Central memory CD8-positive, alpha-beta T cell (primary cell): ENCODE measurements at regions not wholly inside any gene's neighbourhood (a gene's known extent, or its start where the extent isn't known, plus 50 kb on each side); places are given as distances from the start of the nearest gene placed in this dataset.

Source experiments
- ATAC-seq: fragments of 150-1000 bp; cut with Tn5 transposase; replicated peaks from 2 replicates; pipeline ENCODE4 v1.10.0; 2022; ENCODE audit warnings: mild to moderate bottlenecking, moderate FRiP score, moderate number of reproducible peaks; ENCODE audit not compliant: poor library complexity, severe bottlenecking; ENCODE audit errors: extremely low read depth
- DNase-seq, 2 donors: peaks; one replicate each; pipeline ENCODE4 v3.0.0; 2021; ENCODE audit warnings: low spot score in 2 of 2
- H3K27ac Mint-ChIP-seq: one replicate; pipeline ENCODE4 v1.8.0; 2022; ENCODE audit warnings: low read depth, mild to moderate bottlenecking, moderate library complexity, mixed read lengths
- H3K27me3 Mint-ChIP-seq: one replicate; pipeline ENCODE4 v1.8.0; 2022; ENCODE audit warnings: mixed read lengths
- H3K36me3 Mint-ChIP-seq: one replicate; pipeline ENCODE4 v1.8.0; 2022; ENCODE audit warnings: mild to moderate bottlenecking, moderate library complexity, mixed read lengths; ENCODE audit not compliant: insufficient read depth
- H3K4me1 Mint-ChIP-seq: one replicate; pipeline ENCODE4 v1.8.0; 2022; ENCODE audit warnings: mixed read lengths
- H3K4me3 Mint-ChIP-seq: one replicate; pipeline ENCODE4 v1.8.0; 2022; ENCODE audit warnings: mild to moderate bottlenecking, moderate library complexity, mixed read lengths
- H3K9me3 Mint-ChIP-seq: one replicate; pipeline ENCODE4 v1.8.0; 2022; ENCODE audit warnings: mixed read lengths

GRCh38 chr13:59447031-59447430, 716.7 kb downstream of the DIAPH3 start:
- DNase-seq (no peak), ATAC-seq (no peak)
- H3K27ac Mint-ChIP-seq = no peak overlapping the region
- no peaks in the 10 kb centered on the region for H3K4me1 Mint-ChIP-seq
- peaks cover 13% of the 10 kb centered on the region for H3K27me3 Mint-ChIP-seq
- H3K36me3 Mint-ChIP-seq = no peaks in the 10 kb centered on the region
- H3K9me3 Mint-ChIP-seq = no peaks in the 10 kb centered on the region
- H3K4me3 Mint-ChIP-seq = no peak overlapping the region

- Mint-ChIP-seq H3K36me3 (no peaks in the 10 kb centered on the region), H3K27me3 (peaks cover 15% of the 10 kb centered on the region)
- DNase-seq = no peak
Measured at GRCh38 chr13:59447846-59448620, 715.7 kb downstream of the DIAPH3 start.

GRCh38 chr13:59449750-59450149, 714.0 kb downstream of the DIAPH3 start:
- H3K4me1 Mint-ChIP-seq = no peaks in the 10 kb centered on the region
- H3K36me3 Mint-ChIP-seq = no peaks in the 10 kb centered on the region
- DNase-seq (no peak), ATAC-seq (no peak)
- peaks cover 15% of the 10 kb centered on the region for H3K27me3 Mint-ChIP-seq
- H3K27ac Mint-ChIP-seq = no peak overlapping the region
- H3K9me3 Mint-ChIP-seq = no peaks in the 10 kb centered on the region
- H3K4me3 Mint-ChIP-seq = no peak overlapping the region

More at GRCh38 chr13:59447846-59448620, 715.7 kb downstream of the DIAPH3 start:
- Mint-ChIP-seq H3K4me1 (no peaks in the 10 kb centered on the region), H3K4me3 (no peak overlapping the region), H3K27ac (no peak overlapping the region), H3K9me3 (no peaks in the 10 kb centered on the region)
- ATAC-seq = no peak

- Mint-ChIP-seq H3K27ac (no peak overlapping the region), H3K27me3 (peaks cover 15% of the 10 kb centered on the region), H3K4me3 (no peak overlapping the region), H3K36me3 (no peaks in the 10 kb centered on the region), H3K4me1 (no peaks in the 10 kb centered on the region), H3K9me3 (no peaks in the 10 kb centered on the region)
- ATAC-seq (no peak), DNase-seq (no peak)
Measured at GRCh38 chr13:59450229-59450628, 713.5 kb downstream of the DIAPH3 start.

GRCh38 chr13:59451236-59451635, 712.5 kb downstream of the DIAPH3 start:
- H3K4me1 Mint-ChIP-seq = no peaks in the 10 kb centered on the region
- no peaks in the 10 kb centered on the region for H3K9me3 Mint-ChIP-seq
- peaks cover 9% of the 10 kb centered on the region for H3K27me3 Mint-ChIP-seq
- H3K36me3 Mint-ChIP-seq = no peaks in the 10 kb centered on the region
- H3K4me3 Mint-ChIP-seq = no peak overlapping the region
- no peak for DNase-seq
- H3K27ac Mint-ChIP-seq = no peak overlapping the region
- no peak for ATAC-seq

- ATAC-seq = no peak
- Mint-ChIP-seq H3K4me3 (no peak overlapping the region), H3K27me3 (peaks cover 18% of the 10 kb centered on the region), H3K36me3 (no peaks in the 10 kb centered on the region), H3K4me1 (no peaks in the 10 kb centered on the region), H3K9me3 (no peaks in the 10 kb centered on the region), H3K27ac (no peak overlapping the region)
- DNase-seq = no peak
Measured at GRCh38 chr13:59452189-59452890, 711.4 kb downstream of the DIAPH3 start.

- Mint-ChIP-seq H3K4me1 (no peaks in the 10 kb centered on the region), H3K27ac (no peak overlapping the region), H3K36me3 (no peaks in the 10 kb centered on the region), H3K4me3 (no peak overlapping the region), H3K27me3 (peaks cover 13% of the 10 kb centered on the region), H3K9me3 (no peaks in the 10 kb centered on the region)
- no peak for ATAC-seq
- no peak for DNase-seq
Measured at GRCh38 chr13:59458908-59459579, 704.7 kb downstream of the DIAPH3 start.

GRCh38 chr13:59459972-59460371, 703.8 kb downstream of the DIAPH3 start:
- H3K27me3 Mint-ChIP-seq = peaks cover 23% of the 10 kb centered on the region
- ATAC-seq = no peak
- no peak for DNase-seq
- H3K36me3 Mint-ChIP-seq = no peaks in the 10 kb centered on the region
- no peaks in the 10 kb centered on the region for H3K4me1 Mint-ChIP-seq
- no peak overlapping the region for H3K27ac Mint-ChIP-seq
- H3K4me3 Mint-ChIP-seq = no peak overlapping the region
- no peaks in the 10 kb centered on the region for H3K9me3 Mint-ChIP-seq

- H3K27me3 Mint-ChIP-seq = peaks cover 35% of the 10 kb centered on the region
- DNase-seq = no peak
- H3K36me3 Mint-ChIP-seq = no peaks in the 10 kb centered on the region
- H3K27ac Mint-ChIP-seq = no peak overlapping the region
- no peaks in the 10 kb centered on the region for H3K9me3 Mint-ChIP-seq
- no peak overlapping the region for H3K4me3 Mint-ChIP-seq
- no peaks in the 10 kb centered on the region for H3K4me1 Mint-ChIP-seq
- no peak for ATAC-seq
Measured at GRCh38 chr13:59461411-59461810, 702.3 kb downstream of the DIAPH3 start.

- no peaks in the 10 kb centered on the region for H3K36me3 Mint-ChIP-seq
- ATAC-seq = no peak
- no peaks in the 10 kb centered on the region for H3K4me1 Mint-ChIP-seq
- H3K27me3 Mint-ChIP-seq = peaks cover 29% of the 10 kb centered on the region
- no peak for DNase-seq
- no peak overlapping the region for H3K4me3 Mint-ChIP-seq
- no peaks in the 10 kb centered on the region for H3K9me3 Mint-ChIP-seq
- H3K27ac Mint-ChIP-seq = no peak overlapping the region
Measured at GRCh38 chr13:59463023-59463422, 700.7 kb downstream of the DIAPH3 start.

- Mint-ChIP-seq H3K4me1 (no peaks in the 10 kb centered on the region), H3K4me3 (no peak overlapping the region), H3K27me3 (peaks cover 45% of the 10 kb centered on the region), H3K9me3 (peaks cover 10% of the 10 kb centered on the region), H3K36me3 (no peaks in the 10 kb centered on the region), H3K27ac (no peak overlapping the region)
- ATAC-seq (no peak), DNase-seq (no peak)
Measured at GRCh38 chr13:59464926-59465325, 698.8 kb downstream of the DIAPH3 start.

- Mint-ChIP-seq H3K27me3 (peaks cover 45% of the 10 kb centered on the region), H3K4me1 (no peaks in the 10 kb centered on the region), H3K27ac (no peak overlapping the region), H3K36me3 (no peaks in the 10 kb centered on the region), H3K9me3 (peaks cover 10% of the 10 kb centered on the region), H3K4me3 (no peak overlapping the region)
- ATAC-seq (no peak), DNase-seq (no peak)
Measured at GRCh38 chr13:59468396-59468795, 695.3 kb downstream of the DIAPH3 start.

GRCh38 chr13:59471106-59471505, 692.6 kb downstream of the DIAPH3 start:
- Mint-ChIP-seq H3K4me1 (no peaks in the 10 kb centered on the region), H3K9me3 (peaks cover 10% of the 10 kb centered on the region), H3K27me3 (peaks cover 25% of the 10 kb centered on the region), H3K27ac (no peak overlapping the region), H3K36me3 (no peaks in the 10 kb centered on the region), H3K4me3 (no peak overlapping the region)
- ATAC-seq = no peak
- no peak for DNase-seq
